Lower leg skin (tissue), 4 donors: ENCODE measurements at regions not wholly inside any gene's neighbourhood (a gene's known extent, or its start where the extent isn't known, plus 50 kb on each side); places are given as distances from the start of the nearest gene placed in this dataset.

Experiments used
- DNase-seq, 2 donors: peaks; one replicate each; pipeline ENCODE4 v3.0.0-alpha.2; 2019; ENCODE audit warnings: low spot score in 2 of 2
- H3K4me3 ChIP-seq: fragments of 200-600 bp; sonication (generic); 2 replicates; pipeline ENCODE4 v1.5.1; 2017; ENCODE audit warnings: mild to moderate bottlenecking, low read depth; ENCODE audit not compliant: poor library complexity, severe bottlenecking
- POLR2A ChIP-seq, 2 donors: fragments of 450-650 bp; IDR thresholded peaks; one replicate each; pipeline ENCODE4 v1.6.1; 2016 to 2017; ENCODE audit warnings: antibody characterized with exemption in 2 of 2, mild to moderate bottlenecking in 1 of 2, moderate library complexity in 1 of 2
- WGBS, 2 donors: methylation state at CpG; one replicate each; pipeline ENCODE4 v1.1.5; 2018; 5-methylcytosine and 5-hydroxymethylcytosine counted together
- intact Hi-C: fragments of 100-400 bp; cut with DNase I; formaldehyde crosslinking; loops from one replicate; pipeline ENCODE4 v1.15.0; 2023; ENCODE audit warnings: low total_unique reads
- TF ChIP-seq, protein P1 (sequence below), 3 donors: fragments of 450-650 bp; IDR thresholded peaks; one replicate each; pipeline ENCODE4 v1.5.1; 2016; ENCODE audit warnings: antibody characterized with exemption in 3 of 3, mild to moderate bottlenecking in 3 of 3, moderate library complexity in 2 of 3

- no peak for DNase-seq
- WGBS, 2 donors = 55 to 57% methylated on average over 6 of the region's 6 CpGs
- no peak overlapping the region for H3K4me3 ChIP-seq
- intact Hi-C loops = no loop called here
- no peak for TF ChIP-seq POLR2A (IDR thresholded peaks at IDR 0.05)
Observed at GRCh38 chr15:91782221-91782620, 71.3 kb upstream of the SLCO3A1 start.

- TF ChIP-seq, protein P1, sequence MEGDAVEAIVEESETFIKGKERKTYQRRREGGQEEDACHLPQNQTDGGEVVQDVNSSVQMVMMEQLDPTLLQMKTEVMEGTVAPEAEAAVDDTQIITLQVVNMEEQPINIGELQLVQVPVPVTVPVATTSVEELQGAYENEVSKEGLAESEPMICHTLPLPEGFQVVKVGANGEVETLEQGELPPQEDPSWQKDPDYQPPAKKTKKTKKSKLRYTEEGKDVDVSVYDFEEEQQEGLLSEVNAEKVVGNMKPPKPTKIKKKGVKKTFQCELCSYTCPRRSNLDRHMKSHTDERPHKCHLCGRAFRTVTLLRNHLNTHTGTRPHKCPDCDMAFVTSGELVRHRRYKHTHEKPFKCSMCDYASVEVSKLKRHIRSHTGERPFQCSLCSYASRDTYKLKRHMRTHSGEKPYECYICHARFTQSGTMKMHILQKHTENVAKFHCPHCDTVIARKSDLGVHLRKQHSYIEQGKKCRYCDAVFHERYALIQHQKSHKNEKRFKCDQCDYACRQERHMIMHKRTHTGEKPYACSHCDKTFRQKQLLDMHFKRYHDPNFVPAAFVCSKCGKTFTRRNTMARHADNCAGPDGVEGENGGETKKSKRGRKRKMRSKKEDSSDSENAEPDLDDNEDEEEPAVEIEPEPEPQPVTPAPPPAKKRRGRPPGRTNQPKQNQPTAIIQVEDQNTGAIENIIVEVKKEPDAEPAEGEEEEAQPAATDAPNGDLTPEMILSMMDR (IDR thresholded peaks at IDR 0.05) = no peak
- TF ChIP-seq POLR2A (IDR thresholded peaks at IDR 0.05) = no peak
- WGBS, 2 donors = 72 to 75% methylated on average over 3 of the region's 3 CpGs
- H3K4me3 ChIP-seq = no peak overlapping the region
- intact Hi-C loops = no loop called here
- no peak for DNase-seq
Observed at GRCh38 chr15:91783008-91783407, 70.5 kb upstream of the SLCO3A1 start.

GRCh38 chr15:91783451-91783850, 70.1 kb upstream of the SLCO3A1 start:
- TF ChIP-seq POLR2A (IDR thresholded peaks at IDR 0.05) = no peak
- TF ChIP-seq, protein P1 (IDR thresholded peaks at IDR 0.05) = no peak
- H3K4me3 ChIP-seq = no peak overlapping the region
- intact Hi-C loops = no loop called here
- no peak for DNase-seq

DNA sequence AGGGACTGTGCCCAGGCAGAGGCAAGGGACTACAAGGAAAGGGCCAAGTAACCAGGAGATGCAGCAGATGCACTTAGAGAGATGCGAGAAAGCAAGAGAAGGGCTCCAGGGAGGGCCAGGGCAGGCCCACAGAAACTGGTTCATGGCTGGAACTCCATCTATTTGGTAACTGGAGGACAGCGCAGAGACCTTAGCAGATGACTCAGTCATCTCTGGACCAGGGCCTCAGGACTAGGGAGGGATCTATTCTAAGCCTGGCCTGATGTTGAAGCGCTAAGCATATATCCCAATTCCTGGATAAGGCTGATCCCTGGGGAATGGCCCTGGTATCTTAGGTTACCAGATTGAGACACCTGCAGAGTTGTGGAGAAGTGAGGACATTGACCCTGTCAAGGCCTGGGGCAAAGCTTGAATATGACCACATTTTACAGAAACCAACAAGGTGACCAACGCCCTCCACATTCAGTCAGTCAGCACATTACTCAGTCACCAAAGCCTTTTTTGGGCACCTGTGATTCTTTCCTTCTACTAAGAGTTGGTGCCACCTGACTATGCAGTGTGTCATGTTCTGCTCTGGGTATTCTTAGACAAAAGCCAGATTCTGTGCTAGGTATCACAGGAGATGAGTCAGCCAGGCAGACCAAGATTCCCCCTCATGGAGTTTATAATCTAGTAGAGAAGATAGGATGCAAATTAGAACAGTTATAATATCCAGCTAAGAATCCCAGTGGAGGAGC, 68.4 kb upstream of the SLCO3A1 start:
- H3K4me3 ChIP-seq = no peak overlapping the region
- intact Hi-C loops = no loop called here
- 93 to 95% methylated on average over 4 of the region's 4 CpGs for WGBS, 2 donors
- no peak for DNase-seq
- TF ChIP-seq POLR2A (IDR thresholded peaks at IDR 0.05) = no peak
- TF ChIP-seq, protein P1 (IDR thresholded peaks at IDR 0.05) = no peak

DNA sequence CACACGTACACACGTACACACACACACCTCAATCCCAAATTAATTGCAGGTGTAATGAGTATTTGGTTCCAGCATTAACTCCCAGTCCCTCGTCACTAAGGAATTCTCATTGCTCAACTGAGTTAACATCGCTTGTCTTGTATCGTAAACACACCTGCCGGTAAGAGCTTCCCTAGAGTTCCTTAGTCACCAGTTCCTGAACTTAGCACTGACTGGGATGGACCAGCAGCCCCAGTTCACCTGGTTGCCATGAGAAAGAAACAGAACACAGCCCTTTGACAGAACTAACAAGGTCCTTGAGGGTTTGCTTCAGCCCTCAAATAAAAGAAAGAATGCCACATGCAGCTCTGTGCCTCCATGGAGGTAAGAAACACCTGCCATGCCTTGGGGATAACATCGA, 66.3 kb upstream of the SLCO3A1 start:
- no peak for DNase-seq
- WGBS, 2 donors = 78 to 79% methylated on average over 7 of the region's 7 CpGs
- TF ChIP-seq POLR2A (IDR thresholded peaks at IDR 0.05) = no peak
- TF ChIP-seq, protein P1 (IDR thresholded peaks at IDR 0.05) = no peak
- H3K4me3 ChIP-seq = no peak overlapping the region
- intact Hi-C loops = no loop called here

DNA sequence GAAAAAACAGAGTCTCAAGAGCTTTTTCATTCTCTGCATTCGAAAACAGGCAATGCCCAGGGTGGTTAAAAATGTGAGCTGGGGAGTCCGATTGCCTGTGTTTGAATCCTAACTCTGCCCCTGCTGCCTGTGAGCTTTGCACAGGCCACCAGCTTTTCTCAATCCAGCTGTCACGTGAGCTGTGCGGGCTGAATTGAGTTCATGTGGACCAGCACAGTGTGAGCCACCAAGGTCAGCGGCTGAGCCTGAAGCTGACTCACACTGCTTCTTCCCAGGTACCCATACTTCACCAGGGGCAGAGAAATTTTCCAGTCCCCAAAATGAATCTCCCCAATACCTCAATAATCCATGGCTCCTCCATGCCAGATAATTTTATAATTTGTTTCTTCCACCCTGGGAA, 64.4 kb upstream of the SLCO3A1 start:
- 92 to 94% methylated on average over 5 of the region's 5 CpGs for WGBS, 2 donors
- TF ChIP-seq, protein P1 (IDR thresholded peaks at IDR 0.05) = no peak
- TF ChIP-seq POLR2A (IDR thresholded peaks at IDR 0.05) = no peak
- no peak overlapping the region for H3K4me3 ChIP-seq
- DNase-seq = no peak
- intact Hi-C loops = no loop called here
